CD4-positive, alpha-beta T cell treated with Interleukin-15 for 4 hours (primary cell): ENCODE measurements at regions not wholly inside any gene's neighbourhood (a gene's known extent, or its start where the extent isn't known, plus 50 kb on each side); places are given as distances from the start of the nearest gene placed in this dataset.

Experiments used
- DNase-seq: peaks from one replicate; pipeline ENCODE4 v3.0.0-alpha.2; 2020; ENCODE audit warnings: low spot score

- no peak for DNase-seq
Observed at GRCh38 chr2:123103902-123104301, 921.2 kb upstream of the CNTNAP5 start.

DNA sequence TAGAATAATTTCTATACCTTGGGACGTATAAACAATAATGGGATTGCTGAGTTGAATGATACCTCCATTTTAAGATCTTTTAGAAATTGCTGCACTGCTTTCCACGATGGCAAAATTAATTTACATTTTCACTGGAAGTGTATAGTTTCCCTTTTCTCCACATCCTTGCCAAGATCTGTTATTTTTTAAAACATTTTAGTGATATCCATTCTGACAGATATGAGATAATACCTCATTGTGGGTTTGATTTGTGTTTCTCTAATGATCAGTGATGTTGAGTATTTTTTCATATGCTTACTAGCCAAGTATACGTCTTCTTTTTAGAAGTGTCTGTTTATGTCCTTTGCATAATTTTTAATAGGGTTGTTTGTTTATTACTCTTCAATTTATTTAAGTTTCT, 908.5 kb upstream of the CNTNAP5 start:
- DNase-seq = no peak

DNA sequence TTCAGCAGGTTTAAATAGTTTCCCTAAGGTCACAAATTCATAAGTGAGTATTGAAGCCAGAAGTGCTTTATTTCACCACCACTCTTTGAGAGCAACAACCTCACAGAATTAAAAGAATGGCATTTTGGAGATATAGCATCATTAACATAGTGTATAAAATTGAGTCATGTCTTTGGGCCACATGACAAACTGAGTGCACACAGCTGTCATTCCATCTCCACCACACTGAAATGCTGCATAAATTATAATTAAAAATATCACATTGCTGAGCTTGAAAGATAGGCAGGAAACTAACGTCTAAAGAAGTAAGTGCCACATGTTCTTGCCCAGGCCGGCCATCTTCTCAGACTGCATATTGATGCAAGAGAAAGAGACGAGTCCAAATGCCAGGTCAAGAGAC, 897.9 kb upstream of the CNTNAP5 start:
- no peak for DNase-seq

DNA sequence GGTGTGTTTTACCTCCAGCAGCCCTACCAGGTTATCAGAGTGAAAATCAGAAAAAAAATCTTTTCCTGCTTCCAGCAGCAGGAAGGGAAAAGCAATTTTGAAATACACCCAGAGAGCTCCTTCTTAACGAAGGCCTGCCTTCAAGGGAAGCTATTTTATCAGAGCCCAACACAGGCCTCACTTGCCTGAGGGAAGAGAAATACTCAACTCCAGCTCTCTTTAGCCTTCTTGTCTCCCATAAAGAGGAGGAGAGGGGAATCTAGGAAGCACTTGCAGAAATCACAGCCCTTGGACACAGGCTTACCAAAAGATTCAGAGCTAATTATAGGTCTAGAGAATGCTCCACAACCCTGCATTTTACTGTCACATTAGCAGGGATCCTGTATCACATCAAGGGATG, 896.1 kb upstream of the CNTNAP5 start:
- no peak for DNase-seq

- DNase-seq = no peak
Observed at GRCh38 chr2:123136419-123136818, 888.7 kb upstream of the CNTNAP5 start.

- DNase-seq = no peak
Observed at GRCh38 chr2:123144082-123144481, 881.0 kb upstream of the CNTNAP5 start.

- DNase-seq = no peak
Observed at GRCh38 chr2:123153041-123153440, 872.0 kb upstream of the CNTNAP5 start.

DNA sequence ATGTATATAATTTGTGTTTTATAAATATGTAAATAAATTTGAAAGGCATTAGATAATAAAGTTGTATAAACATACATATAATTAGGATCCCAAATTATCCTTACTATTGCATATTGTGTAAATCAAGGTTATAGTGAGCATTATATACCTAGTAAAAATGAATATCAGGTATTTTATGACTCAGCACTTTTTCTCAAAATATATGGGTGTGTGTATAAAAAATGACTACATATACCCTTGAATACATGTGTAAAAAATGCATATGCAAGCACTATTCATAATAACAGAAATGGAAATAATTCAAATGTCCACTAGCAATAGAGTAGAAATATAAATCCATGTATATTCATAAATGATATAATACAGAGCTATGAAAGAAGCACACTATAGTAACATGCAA, 870.9 kb upstream of the CNTNAP5 start:
- DNase-seq = no peak

DNA sequence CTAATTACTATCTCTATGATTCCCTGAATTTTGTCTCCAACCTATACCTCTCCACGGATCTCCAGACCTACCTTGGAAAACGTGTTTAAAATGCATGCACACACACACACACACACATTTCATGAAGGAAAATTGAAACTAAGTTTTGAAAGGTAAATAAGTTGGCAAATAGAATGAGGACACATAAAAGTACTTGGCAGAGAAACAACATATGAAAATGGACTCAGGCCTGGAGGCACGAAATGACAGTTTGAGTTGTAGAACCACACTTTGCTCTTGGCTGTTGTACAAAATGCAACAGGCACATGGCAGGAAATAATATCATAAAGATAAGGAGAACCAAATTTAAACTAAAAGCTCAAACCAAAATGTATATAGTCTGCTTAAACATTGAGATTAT, 868.1 kb upstream of the CNTNAP5 start:
- DNase-seq = no peak

DNA sequence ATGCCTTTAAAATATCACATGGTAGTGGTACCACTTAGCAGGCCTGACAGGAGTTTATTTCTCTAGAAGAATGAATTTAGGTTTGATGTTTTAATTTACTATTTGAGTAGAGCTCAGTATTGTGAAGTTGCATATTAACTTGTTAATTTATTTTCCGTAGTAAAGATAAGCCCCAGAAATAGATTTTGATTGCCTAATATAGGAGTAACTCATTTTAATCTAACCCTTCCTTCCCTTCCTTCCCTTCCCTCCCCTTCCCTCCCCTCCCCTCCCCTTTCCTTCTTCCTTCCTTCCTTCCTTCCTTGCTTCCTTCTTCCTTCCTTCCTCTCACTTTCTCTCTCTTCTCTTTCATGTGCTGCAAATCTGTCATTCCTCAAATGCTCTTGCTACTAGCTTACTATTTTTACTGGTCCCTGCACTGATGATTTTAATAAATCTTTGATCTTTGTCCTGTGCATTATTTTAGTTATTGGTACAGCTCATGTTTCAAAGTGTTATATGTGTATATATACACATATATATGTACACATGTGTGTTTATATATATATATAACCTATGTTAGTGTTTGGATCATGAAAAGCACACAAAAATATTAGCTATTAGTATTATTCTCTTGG, 862.6 kb upstream of the CNTNAP5 start:
- no peak for DNase-seq

- no peak for DNase-seq
Observed at GRCh38 chr2:123163398-123163797, 861.7 kb upstream of the CNTNAP5 start.

- DNase-seq = no peak
Observed at GRCh38 chr2:123164216-123164615, 860.9 kb upstream of the CNTNAP5 start.

GRCh38 chr2:123165616-123166015, 859.5 kb upstream of the CNTNAP5 start:
- no peak for DNase-seq

GRCh38 chr2:123179526-123179925, 845.6 kb upstream of the CNTNAP5 start:
- DNase-seq = no peak

- no peak for DNase-seq
Observed at GRCh38 chr2:123195957-123196356, 829.1 kb upstream of the CNTNAP5 start.

- no peak for DNase-seq
Observed at GRCh38 chr2:123200035-123200434, 825.1 kb upstream of the CNTNAP5 start.

DNA sequence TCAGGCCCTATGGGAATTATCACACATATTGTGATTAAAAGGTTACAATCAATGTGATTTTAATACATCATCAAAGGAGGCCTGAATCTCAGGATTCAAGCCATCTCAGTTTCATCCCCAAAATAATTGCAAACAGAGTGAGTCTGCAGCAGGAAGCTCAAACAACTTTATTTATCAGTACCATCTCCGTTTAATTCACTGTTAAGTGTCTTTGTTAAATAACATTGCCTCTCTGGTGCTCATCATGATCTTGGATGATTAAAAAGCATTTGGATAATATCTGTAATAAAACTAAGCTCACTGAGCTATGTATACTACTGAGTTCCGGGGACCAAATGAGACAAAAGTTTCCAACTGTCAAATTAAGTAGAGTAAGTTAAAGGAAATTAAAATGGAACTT, 817.8 kb upstream of the CNTNAP5 start:
- DNase-seq = no peak

GRCh38 chr2:123209202-123209601, 815.9 kb upstream of the CNTNAP5 start:
- no peak for DNase-seq

- DNase-seq = no peak
Observed at GRCh38 chr2:123211181-123211580, 813.9 kb upstream of the CNTNAP5 start.

GRCh38 chr2:123245156-123245555, 779.9 kb upstream of the CNTNAP5 start:
- DNase-seq = no peak

GRCh38 chr2:123258877-123259539, 766.1 kb upstream of the CNTNAP5 start:
- DNase-seq = no peak

DNA sequence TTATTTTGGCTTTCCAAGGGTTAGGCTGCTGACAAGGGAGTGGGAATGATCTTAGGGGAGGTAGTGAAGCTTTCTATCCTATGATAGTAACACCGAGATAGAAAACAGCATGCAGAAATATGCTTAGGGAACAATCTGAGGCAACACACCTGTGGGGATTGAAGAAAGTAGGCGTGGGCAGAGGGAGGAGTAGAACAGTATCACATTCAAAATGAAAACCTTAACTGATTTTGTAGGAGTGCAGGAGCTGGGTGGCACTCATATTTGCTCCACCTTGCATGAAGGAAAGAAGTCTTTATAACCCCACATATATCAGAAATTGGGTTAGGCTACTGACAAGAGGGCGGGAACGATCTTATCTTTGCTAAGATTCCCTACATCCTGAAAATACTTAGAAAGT, 762.2 kb upstream of the CNTNAP5 start:
- DNase-seq = no peak

- DNase-seq = no peak
Observed at GRCh38 chr2:123283431-123283830, 741.7 kb upstream of the CNTNAP5 start.

GRCh38 chr2:123303731-123304130, 721.4 kb upstream of the CNTNAP5 start:
- no peak for DNase-seq
